ENCODE measurements at regions not wholly inside any gene's neighbourhood (a gene's known extent, or its start where the extent isn't known, plus 50 kb on each side); places are given as distances from the start of the nearest gene placed in this dataset.

- TF ChIP-seq CTCF (IDR thresholded peaks at IDR 0.05; ENCODE audit: low read depth, low read length, missing input control) (no peak), RXRA (IDR thresholded peaks at IDR 0.05) (no peak), TAF1 (conservative IDR thresholded peaks at IDR 0.05) (no peak), HNF4A (conservative IDR thresholded peaks at IDR 0.05) (no peak), EGR1 (IDR thresholded peaks at IDR 0.05; ENCODE audit: low read depth in 2 of 2) (no peak), ZBTB33 (IDR thresholded peaks at IDR 0.05) (no peak), GABPA (IDR thresholded peaks at IDR 0.05 in 1 of 2, conservative IDR thresholded peaks at IDR 0.05 in 1 of 2) (no peak), SP1 (IDR thresholded peaks at IDR 0.05) (no peak), FOXA1 (IDR thresholded peaks at IDR 0.05) (no peak), ATF3 (IDR thresholded peaks at IDR 0.05) (no peak), REST (IDR thresholded peaks at IDR 0.05) (no peak), MAX (IDR thresholded peaks at IDR 0.05) (no peak), RAD21 (IDR thresholded peaks at IDR 0.05) (no peak), YY1 (IDR thresholded peaks at IDR 0.05) (no peak)
Measured at GRCh38 chr21:32949701-32950100, 76.0 kb upstream of the OLIG2 start.
